ENCODE measurements at regions not wholly inside any gene's neighbourhood (a gene's known extent, or its start where the extent isn't known, plus 50 kb on each side); places are given as distances from the start of the nearest gene placed in this dataset.

DNA sequence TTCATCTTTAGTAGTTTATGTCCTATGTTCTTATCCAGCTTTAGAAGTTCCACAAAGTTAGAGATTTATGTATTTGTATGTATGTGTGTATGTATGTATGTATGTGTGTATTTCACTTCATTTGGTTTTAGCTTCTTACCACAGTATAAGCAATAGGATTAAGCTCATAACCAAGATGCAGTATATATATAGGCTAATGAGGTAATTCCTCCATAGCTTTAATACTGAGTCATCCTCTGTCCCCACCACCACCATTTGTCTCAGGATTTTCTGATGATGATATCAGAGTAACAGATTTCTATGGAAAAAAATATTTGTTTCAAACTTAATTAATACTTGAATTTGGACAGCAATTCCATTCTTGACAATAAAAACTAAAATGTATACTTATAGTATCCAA is 159.2 kb downstream of the SOX11 start:
- H3K4me3 ChIP-seq (ENCODE audit: low read length), result no peak overlapping the region
- no peak for DNase-seq (ENCODE audit: low read depth)
- TF ChIP-seq CTCF (IDR thresholded peaks at IDR 0.05; ENCODE audit: insufficient read depth, low read depth, low read length, missing control alignments), result no peak

DNA sequence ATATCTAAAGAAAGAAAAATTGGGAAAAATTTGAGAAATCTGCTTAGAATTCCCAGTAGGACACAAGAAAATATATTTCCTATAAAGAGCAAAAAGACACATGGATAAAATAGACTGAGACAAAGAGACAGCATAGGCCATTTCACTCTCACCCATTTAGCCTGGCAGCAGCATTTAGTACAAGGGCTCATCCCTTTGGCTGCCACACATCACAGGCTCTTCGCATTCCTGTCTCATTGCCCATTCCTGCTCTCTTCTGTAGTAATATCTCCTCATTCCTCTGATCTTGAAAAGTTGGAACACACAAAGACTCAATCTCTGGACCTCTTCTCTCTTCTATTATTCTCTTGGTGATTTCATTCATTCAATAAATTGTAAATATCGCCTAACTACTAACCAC is 162.6 kb downstream of the SOX11 start:
- TF ChIP-seq CTCF (IDR thresholded peaks at IDR 0.05; ENCODE audit: insufficient read depth, low read depth, low read length, missing control alignments), result no peak

GRCh38 chr2:5867056-5867455 is 174.9 kb downstream of the SOX11 start:
- DNase-seq (ENCODE audit: low read depth), result no peak
- no peak for TF ChIP-seq CTCF (IDR thresholded peaks at IDR 0.05; ENCODE audit: insufficient read depth, low read depth, low read length, missing control alignments)
- H3K4me3 ChIP-seq (ENCODE audit: low read length), result no peak overlapping the region

More for the DNA sequence above, 162.6 kb downstream of the SOX11 start:
- DNase-seq (ENCODE audit: low read depth), result no peak
- no peak overlapping the region for H3K4me3 ChIP-seq (ENCODE audit: low read length)

GRCh38 chr2:5868931-5869330 is 176.7 kb downstream of the SOX11 start:
- no peak for DNase-seq (ENCODE audit: low read depth)
- H3K4me3 ChIP-seq (ENCODE audit: low read length), result no peak overlapping the region
- no peak for TF ChIP-seq CTCF (IDR thresholded peaks at IDR 0.05; ENCODE audit: insufficient read depth, low read depth, low read length, missing control alignments)

DNA sequence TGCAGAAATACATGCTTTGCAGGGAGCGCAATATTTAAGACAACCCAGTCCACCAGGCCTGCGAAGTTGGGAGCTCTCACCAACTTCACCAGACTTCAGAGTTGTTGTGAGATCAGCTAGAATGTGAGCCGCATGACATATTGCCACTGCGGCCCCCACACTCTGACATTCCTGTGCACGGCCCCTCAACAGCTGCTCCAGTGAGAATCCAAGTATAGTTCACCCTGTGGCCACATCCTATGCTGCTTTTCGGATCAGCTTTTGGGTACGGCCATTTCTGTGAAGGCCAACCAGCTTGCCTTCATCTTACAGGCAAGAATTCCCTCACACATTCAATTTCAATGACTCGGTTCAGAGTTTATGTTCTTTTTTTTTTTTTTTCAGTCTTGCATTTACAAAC is 177.8 kb downstream of the SOX11 start:
- no peak overlapping the region for H3K4me3 ChIP-seq (ENCODE audit: low read length)
- DNase-seq (ENCODE audit: low read depth), result no peak
- no peak for TF ChIP-seq CTCF (IDR thresholded peaks at IDR 0.05; ENCODE audit: insufficient read depth, low read depth, low read length, missing control alignments)

DNA sequence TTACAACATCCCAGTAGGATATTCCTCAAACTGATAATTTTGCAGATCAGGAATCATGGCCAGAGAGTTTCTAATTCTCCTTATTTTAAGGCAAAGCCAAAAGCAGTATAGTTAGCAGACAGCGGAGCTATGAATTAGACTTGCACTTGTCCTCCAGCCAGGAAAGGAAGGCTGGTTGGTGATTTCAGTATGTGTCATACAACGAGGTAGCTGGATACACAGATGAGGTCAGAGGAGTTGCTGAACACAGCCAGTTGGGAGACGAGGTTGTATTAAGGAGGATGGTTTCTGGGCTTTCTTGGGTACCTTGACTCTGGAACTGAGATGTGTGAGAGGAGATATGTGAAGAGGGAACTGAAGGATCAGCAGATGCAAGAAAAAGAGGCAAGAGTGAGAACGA is 185.2 kb downstream of the SOX11 start:
- H3K4me3 ChIP-seq (ENCODE audit: low read length), result no peak overlapping the region
- DNase-seq (ENCODE audit: low read depth), result peak; percentile 1
- no peak for TF ChIP-seq CTCF (IDR thresholded peaks at IDR 0.05; ENCODE audit: insufficient read depth, low read depth, low read length, missing control alignments)

DNA sequence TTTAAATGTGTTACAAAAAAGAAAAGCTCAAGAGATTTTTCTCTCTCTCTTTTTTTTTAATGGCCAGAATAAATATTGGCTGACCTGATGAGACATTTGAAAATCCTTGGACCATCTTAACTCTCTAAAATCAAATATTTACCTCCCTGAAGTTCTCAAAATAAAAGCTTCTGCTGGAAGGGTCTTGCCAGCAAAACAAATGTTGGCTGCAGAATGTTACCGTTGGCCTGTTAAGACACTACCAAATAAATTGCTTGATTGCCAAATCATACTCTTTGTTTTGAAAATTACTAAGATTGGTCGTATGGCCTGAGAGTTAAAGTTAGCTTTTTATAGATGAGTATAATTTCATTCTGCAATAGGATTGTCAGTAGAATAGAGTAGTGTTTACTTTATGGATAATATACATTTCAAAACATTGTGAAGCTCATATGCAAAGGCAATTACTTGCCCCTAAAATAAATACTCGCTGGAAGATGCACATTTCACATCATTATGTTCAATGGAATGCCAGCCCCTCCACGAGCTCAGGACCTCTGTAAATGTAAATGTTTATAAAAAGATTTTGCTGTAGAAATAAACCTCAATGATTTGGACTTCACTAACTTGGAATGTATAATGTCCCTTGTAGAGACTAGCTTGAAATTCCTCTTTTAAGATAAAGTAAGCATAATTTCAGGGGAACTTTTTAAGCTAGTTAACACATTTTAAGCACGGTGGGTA is 193.4 kb downstream of the SOX11 start:
- no peak for DNase-seq (ENCODE audit: low read depth)
- H3K4me3 ChIP-seq (ENCODE audit: low read length), result no peak overlapping the region
- TF ChIP-seq CTCF (IDR thresholded peaks at IDR 0.05; ENCODE audit: insufficient read depth, low read depth, low read length, missing control alignments), result no peak
